RPMI8226 (cell line): ENCODE measurements at regions not wholly inside any gene's neighbourhood (a gene's known extent, or its start where the extent isn't known, plus 50 kb on each side); places are given as distances from the start of the nearest gene placed in this dataset.
A peak's percentile ranks its signal among the peaks of the same experiment; 100 is the strongest.

Experiments
- DNase-seq: peaks from one replicate; pipeline ENCODE4 v3.0.0-alpha.2; 2015

- no peak for DNase-seq
These were observed 156.0 kb downstream of the KATNAL1 start for GRCh38 chr13:30151388-30151787.

DNA sequence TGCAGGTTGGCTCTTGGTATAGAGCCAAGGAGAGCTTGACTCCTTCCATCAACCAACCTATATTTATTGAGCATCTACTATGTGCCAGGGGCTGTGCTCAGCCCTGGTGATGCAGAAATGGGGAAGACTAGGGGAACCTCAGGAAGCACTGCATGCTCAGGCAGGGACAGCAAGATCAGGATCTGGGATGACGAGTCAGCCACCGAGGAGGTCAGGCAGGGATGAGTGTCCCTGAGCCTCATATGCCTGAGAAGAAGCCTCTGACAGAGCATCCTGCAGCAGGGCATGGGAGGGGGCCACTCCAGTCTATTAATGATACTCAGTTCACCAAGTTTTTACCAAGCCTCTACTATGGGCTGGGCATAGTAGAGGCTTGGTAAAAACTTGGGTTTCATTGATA, 158.1 kb downstream of the KATNAL1 start:
- DNase-seq, result no peak

DNA sequence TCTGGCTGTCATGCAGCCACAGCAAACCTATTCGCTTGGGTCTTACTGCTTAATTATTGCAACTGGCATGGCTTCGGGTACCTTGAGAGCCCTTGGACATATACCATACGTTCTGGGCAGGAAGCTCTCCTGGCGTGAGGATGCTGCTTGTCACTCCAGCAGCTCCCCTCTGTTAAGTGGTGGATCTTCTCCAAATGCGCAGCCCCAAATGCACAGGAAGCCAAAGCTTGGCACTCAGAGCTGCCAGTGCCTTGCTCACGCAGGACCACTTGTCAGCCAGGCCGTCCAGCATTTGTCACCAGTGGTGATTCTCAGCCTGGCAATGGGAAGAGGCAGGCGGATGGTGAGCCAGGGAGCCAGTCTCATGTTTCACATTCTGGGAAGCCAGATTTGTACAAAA, 158.6 kb downstream of the KATNAL1 start:
- no peak for DNase-seq

GRCh38 chr13:30148171-30148754, 159.1 kb downstream of the KATNAL1 start:
- DNase-seq, result no peak

DNA sequence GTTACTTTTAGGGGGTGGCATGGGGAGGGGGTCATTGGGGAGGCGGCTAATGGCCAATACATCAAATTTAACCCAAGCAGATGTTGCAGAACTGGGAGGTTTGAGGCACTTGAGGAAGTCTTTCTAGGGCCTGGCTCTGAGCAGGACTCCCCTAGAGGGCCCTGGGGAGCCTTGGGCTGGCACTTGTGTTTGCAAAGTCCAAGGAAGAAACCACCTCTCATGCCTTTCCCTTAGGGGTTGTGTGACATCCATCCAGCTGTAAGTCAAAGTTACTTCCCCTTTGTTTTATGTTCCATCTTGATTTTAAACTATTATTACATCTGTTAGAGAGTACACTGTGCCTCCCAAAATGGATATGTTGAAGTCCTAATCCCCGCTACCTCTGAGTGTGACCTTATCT, 159.9 kb downstream of the KATNAL1 start:
- DNase-seq, result no peak

- DNase-seq, result no peak
These were observed 160.3 kb downstream of the KATNAL1 start for GRCh38 chr13:30147015-30147414.

DNA sequence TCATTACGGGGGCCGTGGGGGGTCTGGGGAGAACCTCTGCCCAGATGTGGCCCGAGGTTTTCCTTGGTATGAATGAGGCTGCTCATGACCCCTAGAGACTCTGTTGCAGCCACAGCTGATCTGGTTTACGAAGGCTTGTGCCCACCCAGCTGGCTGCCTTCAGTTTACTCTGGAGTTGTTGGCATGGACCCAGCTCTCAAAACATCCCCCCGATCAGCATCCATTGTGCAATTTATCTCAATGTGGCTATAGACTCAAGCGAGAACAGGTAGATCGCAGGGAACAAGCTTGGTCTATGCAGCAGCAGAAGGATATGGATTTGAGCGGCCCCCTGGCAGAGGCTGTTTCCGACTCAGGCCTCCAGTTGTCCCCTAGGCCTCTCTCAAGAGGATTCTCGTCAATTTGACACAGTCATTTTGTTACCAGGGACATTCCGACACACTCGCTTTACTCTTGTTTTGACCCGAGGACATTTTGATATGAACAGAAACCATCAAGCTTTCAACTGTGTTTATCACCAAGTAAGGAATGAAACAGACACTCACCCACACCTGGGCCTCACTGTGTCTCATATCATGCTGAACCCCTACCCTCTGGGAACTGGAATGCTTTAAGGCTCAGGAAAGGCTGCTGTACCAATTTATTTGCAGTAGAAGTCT, 161.5 kb downstream of the KATNAL1 start:
- no peak for DNase-seq

- no peak for DNase-seq
These were observed 163.5 kb downstream of the KATNAL1 start for GRCh38 chr13:30143666-30144400.

DNA sequence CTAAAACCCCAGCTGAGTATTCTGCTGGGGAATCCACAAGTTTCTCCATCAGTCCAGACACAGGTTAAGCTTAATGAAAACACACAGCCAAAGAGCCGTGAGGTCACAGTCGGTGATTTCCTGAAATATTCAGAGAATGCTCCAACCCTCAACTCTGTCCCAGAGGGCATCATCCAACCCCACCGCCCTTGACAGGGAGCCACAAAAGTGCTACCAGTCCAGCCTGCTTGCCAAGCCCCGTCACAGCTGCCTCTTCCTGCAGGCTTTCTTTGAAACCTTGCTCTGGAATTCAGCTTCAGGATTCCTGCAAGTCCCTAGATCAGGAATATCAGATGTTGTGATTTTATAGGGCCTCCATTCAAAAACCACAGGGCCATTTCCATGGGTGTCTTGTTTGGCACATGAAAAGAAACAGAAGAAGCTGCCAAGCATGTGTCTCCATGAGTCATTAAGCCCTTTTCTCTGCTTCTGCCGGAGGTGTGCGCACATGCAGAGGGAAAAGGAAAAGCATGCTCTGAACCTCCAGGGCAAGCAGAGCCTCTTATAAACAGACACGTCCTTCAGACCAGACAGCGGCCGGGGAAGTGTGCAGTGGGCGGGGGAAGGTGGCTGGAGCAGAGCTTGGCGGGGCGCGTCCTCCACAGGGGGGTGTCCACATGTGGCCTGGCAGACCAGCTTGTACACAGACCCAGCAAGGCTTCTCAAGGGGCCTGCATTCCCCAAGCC, 164.7 kb downstream of the KATNAL1 start:
- no peak for DNase-seq

DNA sequence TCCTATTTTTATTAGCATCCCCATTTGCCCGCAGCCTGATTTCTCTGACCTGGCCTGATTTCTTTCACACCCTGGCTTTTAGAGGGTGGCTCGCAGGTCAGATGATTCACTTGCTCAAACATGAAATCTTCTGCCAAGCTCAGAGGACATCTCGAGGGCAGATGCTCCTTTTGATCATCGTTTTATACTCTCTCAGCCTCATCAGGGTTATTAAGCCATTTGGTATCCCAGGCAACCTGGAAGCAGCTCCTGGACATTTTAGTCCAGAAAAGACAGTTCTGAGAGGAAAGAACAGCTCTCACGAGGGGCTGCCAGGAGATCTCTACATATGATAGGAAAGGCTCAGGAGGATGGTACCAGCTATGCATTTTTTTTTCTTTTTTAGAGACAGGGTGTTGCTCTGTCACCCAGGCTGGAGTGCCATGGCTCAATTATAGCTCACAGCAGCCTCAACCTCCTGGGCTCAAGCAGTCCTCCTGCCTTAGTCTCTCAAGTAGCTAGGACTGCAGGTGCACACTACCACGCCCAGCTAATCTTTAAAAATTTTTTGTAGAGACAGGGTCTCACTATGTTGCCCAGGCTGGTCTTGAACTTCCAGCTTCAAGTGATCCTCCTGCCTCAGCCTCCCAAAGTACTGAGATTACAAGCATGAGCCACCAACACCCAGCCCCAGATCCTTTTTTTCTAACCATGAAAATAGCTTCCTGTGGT, 165.4 kb downstream of the KATNAL1 start:
- no peak for DNase-seq

DNA sequence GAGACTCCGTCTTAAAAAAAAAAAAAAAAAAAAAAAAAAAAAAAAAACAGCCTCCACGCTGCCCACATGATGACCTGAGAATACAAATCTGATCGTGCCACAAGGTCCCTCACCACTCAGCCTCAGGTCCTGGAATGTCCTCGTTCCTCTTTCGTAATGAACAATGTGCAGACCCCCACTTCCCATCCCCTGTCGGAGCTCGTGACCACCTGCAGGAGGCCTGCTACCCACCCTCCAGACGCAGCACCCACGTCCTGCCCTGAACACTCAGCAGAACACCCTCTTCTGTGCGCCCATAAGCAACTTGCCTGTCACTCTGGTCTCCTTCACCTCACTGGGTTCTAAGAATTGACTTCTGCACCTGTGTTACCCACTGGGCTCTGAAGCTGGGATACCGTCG, 166.4 kb downstream of the KATNAL1 start:
- no peak for DNase-seq

GRCh38 chr13:30138511-30138910, 168.8 kb downstream of the KATNAL1 start:
- DNase-seq, result no peak

DNA sequence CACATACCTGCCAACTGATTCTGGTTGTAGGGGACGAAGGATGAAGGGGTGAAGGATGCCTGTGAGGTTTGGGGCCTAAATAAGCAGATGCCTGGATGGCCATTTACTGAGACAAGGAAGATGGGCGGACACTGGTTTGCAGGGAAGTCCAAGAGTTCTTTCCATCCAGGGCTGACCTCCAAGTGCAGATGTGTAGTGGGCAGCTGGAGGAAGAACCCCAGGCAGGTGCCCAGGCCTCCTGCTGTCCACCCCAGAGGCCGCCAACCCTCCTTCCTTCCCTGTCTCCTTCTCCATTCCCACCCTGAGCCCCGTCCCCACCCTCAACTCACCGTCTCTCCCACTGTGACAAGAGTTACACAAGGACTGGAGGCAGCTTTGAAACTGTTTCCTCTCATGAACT, 171.5 kb downstream of the KATNAL1 start:
- no peak for DNase-seq

DNA sequence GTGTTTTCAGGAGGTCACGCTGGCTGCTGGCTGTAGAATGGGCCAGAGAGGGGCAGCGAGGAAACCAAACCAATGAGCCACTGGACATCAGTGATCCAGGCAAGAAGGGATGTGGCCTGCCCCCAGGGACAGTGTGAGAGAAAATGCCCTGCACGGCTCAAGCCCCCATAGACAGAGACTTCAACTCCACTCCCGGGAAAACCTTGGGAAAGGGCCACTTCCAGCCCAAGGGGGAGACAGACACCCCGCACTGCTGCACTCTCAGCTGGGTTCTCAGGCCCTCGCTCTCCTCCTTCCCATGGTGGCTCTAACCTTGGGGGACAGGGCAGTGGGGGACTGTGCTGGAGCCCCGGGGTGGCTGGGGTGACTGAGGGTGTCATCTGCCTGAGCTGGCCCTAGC, 172.0 kb downstream of the KATNAL1 start:
- no peak for DNase-seq

- no peak for DNase-seq
These were observed 172.8 kb downstream of the KATNAL1 start for GRCh38 chr13:30134578-30134977.

DNA sequence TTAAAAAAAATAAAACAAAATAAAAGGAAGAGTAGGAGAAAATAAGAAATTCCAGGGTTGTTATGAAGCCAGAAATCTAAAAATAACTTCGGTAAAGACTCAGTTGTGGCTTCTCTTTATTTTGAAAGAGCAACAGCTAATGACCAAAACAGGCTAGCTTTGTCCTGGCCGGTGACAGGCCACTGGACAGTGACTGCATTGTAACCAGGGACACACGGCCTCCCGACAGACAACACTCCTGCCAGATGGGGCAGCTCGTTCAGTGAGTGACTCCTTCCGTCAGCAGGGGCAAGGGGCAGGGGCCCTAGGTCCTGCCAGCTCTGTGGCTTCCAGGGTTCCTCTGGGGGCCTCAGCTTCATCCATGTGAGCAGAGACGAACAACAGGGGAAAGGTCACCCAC, 173.4 kb downstream of the KATNAL1 start:
- no peak for DNase-seq

GRCh38 chr13:30133554-30133912, 173.8 kb downstream of the KATNAL1 start:
- DNase-seq, result no peak

GRCh38 chr13:30132623-30133553, 174.5 kb downstream of the KATNAL1 start:
- DNase-seq, result peak; percentile 88

DNA sequence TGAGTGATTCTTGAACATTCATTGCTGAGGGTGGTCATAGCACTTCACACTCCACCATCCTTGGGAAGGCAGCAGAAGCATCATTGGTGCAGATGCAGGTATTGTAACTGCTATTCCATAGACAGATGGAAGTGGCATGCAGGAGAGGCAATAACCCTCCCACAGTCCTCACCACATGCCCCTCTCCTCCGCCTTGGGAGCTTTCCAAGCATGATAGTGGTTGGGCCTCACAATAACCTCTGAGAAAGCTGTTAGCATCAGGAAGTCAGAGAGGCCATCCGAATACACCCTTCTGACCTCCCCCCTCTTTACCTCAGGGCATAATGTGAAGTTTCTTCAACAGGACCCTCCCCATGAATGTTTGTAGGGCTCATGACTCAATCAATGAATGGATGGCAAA, 177.9 kb downstream of the KATNAL1 start:
- no peak for DNase-seq

GRCh38 chr13:30128591-30128990, 178.8 kb downstream of the KATNAL1 start:
- DNase-seq, result no peak

GRCh38 chr13:30128095-30128494, 179.3 kb downstream of the KATNAL1 start:
- DNase-seq, result no peak

- DNase-seq, result no peak
These were observed 180.4 kb downstream of the KATNAL1 start for GRCh38 chr13:30126903-30127428.
